ENCODE measurements at regions not wholly inside any gene's neighbourhood (a gene's known extent, or its start where the extent isn't known, plus 50 kb on each side); places are given as distances from the start of the nearest gene placed in this dataset.

DNA sequence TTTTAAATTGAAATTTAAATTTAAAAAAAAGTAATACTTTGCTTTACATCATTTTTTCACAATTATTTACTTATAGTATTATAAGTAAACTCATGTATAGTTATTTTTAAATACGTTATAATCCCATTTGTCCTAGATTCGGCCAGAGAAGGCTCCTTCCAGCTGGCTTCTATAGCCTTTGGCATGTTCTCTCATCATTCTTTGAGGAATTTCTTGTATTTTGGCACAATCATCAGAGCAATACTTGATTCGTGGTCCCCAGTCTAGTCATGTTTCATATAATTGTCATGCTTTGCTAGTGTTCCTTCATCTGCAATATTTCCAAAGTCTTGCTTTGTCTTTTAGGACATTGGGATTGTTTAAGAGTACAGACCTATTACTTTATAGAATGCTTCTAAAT is 1037.9 kb upstream of the AGA start:
- ChIA-PET SMC1A (ENCODE audit: uncharacterized antibody, unreplicated experiment) (no interaction called here), CTCF (no interaction called here), RAD21 (ENCODE audit: unreplicated experiment) (no interaction called here), POLR2A (no interaction called here)
- FAIRE-seq: no peak
- in situ Hi-C loops (cut with MboI): no loop called here
- ATAC-seq: no peak
- no peaks in the 10 kb centered on the region for H3K4me1 ChIP-seq (ENCODE audit: control insufficient read depth, insufficient read depth, low read length)
- H3K4me3 ChIP-seq: no peak overlapping the region
- no peaks in the 10 kb centered on the region for H3K36me3 ChIP-seq (ENCODE audit: control insufficient read depth in 2 of 2, insufficient read depth in 2 of 2, low read length in 1 of 2)
- H3K27me3 ChIP-seq (replicated peaks in 1 of 2; ENCODE audit: control insufficient read depth in 2 of 2, insufficient read depth in 2 of 2, low read length in 1 of 2): no peaks in the 10 kb centered on the region
- DNase-seq (ENCODE audit: low read depth, low spot score): no peak
- H3K4me2 ChIP-seq (ENCODE audit: control insufficient read depth, insufficient read depth): no peak overlapping the region
- no peak overlapping the region for H3K27ac ChIP-seq (ENCODE audit: control insufficient read depth, insufficient read depth)
- H2AFZ ChIP-seq (ENCODE audit: control insufficient read depth, low read depth, low read length): no peak overlapping the region
- BruUV-seq (replicated peaks): no TSS peak
- 0% methylated on average over 3 of the region's 3 CpGs for WGBS (ENCODE audit: insufficient coverage, insufficient replicate concordance, low lambda C conversion rate, missing lambda C conversion rate)
- H3K79me2 ChIP-seq (ENCODE audit: control insufficient read depth, insufficient read depth, low read length): no peaks in the 10 kb centered on the region
- H4K20me1 ChIP-seq (ENCODE audit: control insufficient read depth, insufficient read depth): no peaks in the 10 kb centered on the region
- no peak overlapping the region for H3K9ac ChIP-seq (ENCODE audit: control insufficient read depth, insufficient read depth, low read length)
- intact Hi-C loops (cut with micrococcal nuclease; ENCODE audit: unreplicated experiment): no loop called here
- TF ChIP-seq GATAD2B (conservative IDR thresholded peaks at IDR 0.05; ENCODE audit: low read depth) (no peak), MTA2 (IDR thresholded peaks at IDR 0.05; ENCODE audit: low read depth) (no peak), JUND (IDR thresholded peaks at IDR 0.05; ENCODE audit: low read depth, low read length) (no peak)
- TF ChIP-seq, protein P1, sequence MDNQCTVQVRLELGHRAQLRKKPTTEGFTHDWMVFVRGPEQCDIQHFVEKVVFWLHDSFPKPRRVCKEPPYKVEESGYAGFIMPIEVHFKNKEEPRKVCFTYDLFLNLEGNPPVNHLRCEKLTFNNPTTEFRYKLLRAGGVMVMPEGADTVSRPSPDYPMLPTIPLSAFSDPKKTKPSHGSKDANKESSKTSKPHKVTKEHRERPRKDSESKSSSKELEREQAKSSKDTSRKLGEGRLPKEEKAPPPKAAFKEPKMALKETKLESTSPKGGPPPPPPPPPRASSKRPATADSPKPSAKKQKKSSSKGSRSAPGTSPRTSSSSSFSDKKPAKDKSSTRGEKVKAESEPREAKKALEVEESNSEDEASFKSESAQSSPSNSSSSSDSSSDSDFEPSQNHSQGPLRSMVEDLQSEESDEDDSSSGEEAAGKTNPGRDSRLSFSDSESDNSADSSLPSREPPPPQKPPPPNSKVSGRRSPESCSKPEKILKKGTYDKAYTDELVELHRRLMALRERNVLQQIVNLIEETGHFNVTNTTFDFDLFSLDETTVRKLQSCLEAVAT (IDR thresholded peaks at IDR 0.05): no peak
- TF ChIP-seq, protein P2, sequence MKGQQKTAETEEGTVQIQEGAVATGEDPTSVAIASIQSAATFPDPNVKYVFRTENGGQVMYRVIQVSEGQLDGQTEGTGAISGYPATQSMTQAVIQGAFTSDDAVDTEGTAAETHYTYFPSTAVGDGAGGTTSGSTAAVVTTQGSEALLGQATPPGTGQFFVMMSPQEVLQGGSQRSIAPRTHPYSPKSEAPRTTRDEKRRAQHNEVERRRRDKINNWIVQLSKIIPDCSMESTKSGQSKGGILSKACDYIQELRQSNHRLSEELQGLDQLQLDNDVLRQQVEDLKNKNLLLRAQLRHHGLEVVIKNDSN (IDR thresholded peaks at IDR 0.05; ENCODE audit: borderline replicate concordance, extremely low read length, insufficient read depth, low read depth, low read length): no peak
- H3K9me3 ChIP-seq (replicated peaks; ENCODE audit: control insufficient read depth, insufficient read depth, low read length): no peaks in the 10 kb centered on the region

DNA sequence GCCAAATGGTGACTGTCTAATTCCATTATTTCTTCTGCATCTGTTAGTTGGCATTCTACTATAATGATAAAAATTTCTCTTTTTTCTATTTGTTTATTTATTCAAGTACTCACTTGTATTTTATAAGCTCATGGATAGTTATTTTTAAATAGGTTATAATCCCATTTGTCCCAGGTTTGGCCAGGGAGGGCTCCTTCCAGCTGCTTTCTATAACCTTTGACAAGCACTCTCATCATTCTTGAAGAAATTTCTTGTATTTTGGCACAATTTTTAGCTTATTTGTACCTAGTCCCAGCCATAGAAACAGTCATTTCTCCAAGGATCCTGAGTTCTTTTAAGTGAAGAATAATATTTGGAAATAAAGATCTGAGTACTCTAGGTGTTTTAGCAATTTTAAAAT is 1038.6 kb upstream of the AGA start:
- H3K36me3 ChIP-seq (ENCODE audit: control insufficient read depth in 2 of 2, insufficient read depth in 2 of 2, low read length in 1 of 2): no peaks in the 10 kb centered on the region

More for the DNA sequence above, 1038.6 kb upstream of the AGA start:
- no peak overlapping the region for H3K9ac ChIP-seq (ENCODE audit: control insufficient read depth, insufficient read depth, low read length)
- H3K9me3 ChIP-seq (replicated peaks; ENCODE audit: control insufficient read depth, insufficient read depth, low read length): no peaks in the 10 kb centered on the region
- intact Hi-C loops (cut with micrococcal nuclease; ENCODE audit: unreplicated experiment): no loop called here
- no peak for FAIRE-seq
- DNase-seq (ENCODE audit: low read depth, low spot score): no peak
- SMC1A ChIA-PET (ENCODE audit: uncharacterized antibody, unreplicated experiment): no interaction called here
- CTCF ChIA-PET: interaction anchor here (0.6 kb wide), 1 partner anchor 1650 kb away, joined by 3 read pairs; no protein-coding TSS in a partner anchor
- no peak for ATAC-seq
- no peaks in the 10 kb centered on the region for H3K27me3 ChIP-seq (replicated peaks in 1 of 2; ENCODE audit: control insufficient read depth in 2 of 2, insufficient read depth in 2 of 2, low read length in 1 of 2)
- H3K4me2 ChIP-seq (ENCODE audit: control insufficient read depth, insufficient read depth): no peak overlapping the region
- RAD21 ChIA-PET (ENCODE audit: unreplicated experiment): no interaction called here
- H3K4me3 ChIP-seq: no peak overlapping the region
- BruUV-seq (replicated peaks): no TSS peak
- no peaks in the 10 kb centered on the region for H3K79me2 ChIP-seq (ENCODE audit: control insufficient read depth, insufficient read depth, low read length)
- no peaks in the 10 kb centered on the region for H4K20me1 ChIP-seq (ENCODE audit: control insufficient read depth, insufficient read depth)
- no peak for TF ChIP-seq TCF3 (IDR thresholded peaks at IDR 0.05; ENCODE audit: borderline replicate concordance, insufficient read depth, low read depth, low read length)
- TF ChIP-seq ZNF24 (IDR thresholded peaks at IDR 0.05): no peak
- no peak overlapping the region for H2AFZ ChIP-seq (ENCODE audit: control insufficient read depth, low read depth, low read length)
- in situ Hi-C loops (cut with MboI): no loop called here
- no peak overlapping the region for H3K27ac ChIP-seq (ENCODE audit: control insufficient read depth, insufficient read depth)
- H3K4me1 ChIP-seq (ENCODE audit: control insufficient read depth, insufficient read depth, low read length): no peaks in the 10 kb centered on the region
- POLR2A ChIA-PET: no interaction called here

Data from GM12878 (cell line).